ENCODE measurements at regions not wholly inside any gene's neighbourhood (a gene's known extent, or its start where the extent isn't known, plus 50 kb on each side); places are given as distances from the start of the nearest gene placed in this dataset.
"Not testable (repeated sequence)": the region's sequence is repeated elsewhere in the genome, so short reads cannot be mapped to it uniquely, and the experiment has no call there.

GRCh38 chr2:61737841-61738240 is 116.0 kb downstream of the FAM161A start:
- no peak for FAIRE-seq
- no peak for TF ChIP-seq POLR2A (IDR thresholded peaks at IDR 0.05; ENCODE audit: low read depth, low read length)
- no peak for DNase-seq (ENCODE audit: insufficient read length, low spot score)

- TF ChIP-seq POLR2A (IDR thresholded peaks at IDR 0.05; ENCODE audit: low read depth, low read length) = no peak
- FAIRE-seq = no peak
- no peak for DNase-seq (ENCODE audit: insufficient read length, low spot score)
These were observed 116.9 kb downstream of the FAM161A start for GRCh38 chr2:61736953-61737352.

- FAIRE-seq (no peak), DNase-seq (ENCODE audit: insufficient read length, low spot score) (no peak)
- no peak for TF ChIP-seq POLR2A (IDR thresholded peaks at IDR 0.05; ENCODE audit: low read depth, low read length)
These were observed 120.3 kb downstream of the FAM161A start for GRCh38 chr2:61733563-61733962.

GRCh38 chr2:61732787-61733186 is 121.1 kb downstream of the FAM161A start:
- FAIRE-seq = no peak
- no peak for DNase-seq (ENCODE audit: insufficient read length, low spot score)
- no peak for TF ChIP-seq POLR2A (IDR thresholded peaks at IDR 0.05; ENCODE audit: low read depth, low read length)

- no peak for DNase-seq (ENCODE audit: insufficient read length, low spot score)
- no peak for FAIRE-seq
- TF ChIP-seq POLR2A (IDR thresholded peaks at IDR 0.05; ENCODE audit: low read depth, low read length) = no peak
These were observed 126.1 kb downstream of the FAM161A start for GRCh38 chr2:61727746-61728145.

GRCh38 chr2:61726456-61727209 is 127.2 kb downstream of the FAM161A start:
- FAIRE-seq (no peak), DNase-seq (ENCODE audit: insufficient read length, low spot score) (no peak)
- TF ChIP-seq POLR2A (IDR thresholded peaks at IDR 0.05; ENCODE audit: low read depth, low read length) = no peak

GRCh38 chr2:61723364-61723763 is 130.5 kb downstream of the FAM161A start:
- DNase-seq (ENCODE audit: insufficient read length, low spot score); FAIRE-seq: not testable (repeated sequence)

- DNase-seq (ENCODE audit: insufficient read length, low spot score) (no peak), FAIRE-seq (no peak)
- TF ChIP-seq POLR2A (IDR thresholded peaks at IDR 0.05; ENCODE audit: low read depth, low read length) = no peak
These were observed 131.1 kb downstream of the FAM161A start for GRCh38 chr2:61722800-61723199.

- no peak for FAIRE-seq
- no peak for TF ChIP-seq POLR2A (IDR thresholded peaks at IDR 0.05; ENCODE audit: low read depth, low read length)
- DNase-seq (ENCODE audit: insufficient read length, low spot score) = no peak
These were observed 131.5 kb downstream of the FAM161A start for GRCh38 chr2:61722318-61722717.

GRCh38 chr2:61721382-61721781 is 132.5 kb downstream of the FAM161A start:
- DNase-seq (ENCODE audit: insufficient read length, low spot score) = no peak
- no peak for TF ChIP-seq POLR2A (IDR thresholded peaks at IDR 0.05; ENCODE audit: low read depth, low read length)
- FAIRE-seq = no peak

GRCh38 chr2:61720911-61721310 is 132.9 kb downstream of the FAM161A start:
- no peak for FAIRE-seq
- no peak for TF ChIP-seq POLR2A (IDR thresholded peaks at IDR 0.05; ENCODE audit: low read depth, low read length)
- DNase-seq (ENCODE audit: insufficient read length, low spot score) = no peak

- FAIRE-seq (no peak), DNase-seq (ENCODE audit: insufficient read length, low spot score) (no peak)
- no peak for TF ChIP-seq POLR2A (IDR thresholded peaks at IDR 0.05; ENCODE audit: low read depth, low read length)
These were observed 134.9 kb downstream of the FAM161A start for GRCh38 chr2:61718965-61719364.

- DNase-seq (ENCODE audit: insufficient read length, low spot score) (no peak), FAIRE-seq (no peak)
- no peak for TF ChIP-seq POLR2A (IDR thresholded peaks at IDR 0.05; ENCODE audit: low read depth, low read length)
These were observed 138.4 kb downstream of the FAM161A start for GRCh38 chr2:61715506-61715905.

GRCh38 chr2:61714210-61714609 is 139.7 kb downstream of the FAM161A start:
- TF ChIP-seq POLR2A (IDR thresholded peaks at IDR 0.05; ENCODE audit: low read depth, low read length) = no peak
- FAIRE-seq (no peak), DNase-seq (ENCODE audit: insufficient read length, low spot score) (no peak)

GRCh38 chr2:61713457-61713856 is 140.4 kb downstream of the FAM161A start:
- no peak for TF ChIP-seq POLR2A (IDR thresholded peaks at IDR 0.05; ENCODE audit: low read depth, low read length)
- FAIRE-seq = no peak
- no peak for DNase-seq (ENCODE audit: insufficient read length, low spot score)

- DNase-seq (ENCODE audit: insufficient read length, low spot score) (no peak), FAIRE-seq (no peak)
- TF ChIP-seq POLR2A (IDR thresholded peaks at IDR 0.05; ENCODE audit: low read depth, low read length) = no peak
These were observed 141.8 kb downstream of the FAM161A start for GRCh38 chr2:61712060-61712459.

All from H54 (cell line).